Neural cell (in vitro differentiated cells): ENCODE measurements at regions not wholly inside any gene's neighbourhood (a gene's known extent, or its start where the extent isn't known, plus 50 kb on each side); places are given as distances from the start of the nearest gene placed in this dataset.

Source experiments
- H2AFZ ChIP-seq: fragments of 200-600, 300-800 bp; sonication (generic), shearing (Covaris generic); 2 replicates; pipeline ENCODE4 v1.6.0; 2014; ENCODE audit warnings: low read depth, mild to moderate bottlenecking, antibody characterized with exemption, low read length, moderate library complexity
- H3F3A ChIP-seq: fragments of 200-600 bp; shearing (Covaris generic); 2 replicates; pipeline ENCODE4 v1.6.1; 2016; ENCODE audit warnings: mild to moderate bottlenecking, moderate library complexity, mixed read lengths, antibody characterized with exemption, low read length; ENCODE audit not compliant: insufficient read depth, poor library complexity, severe bottlenecking
- H3K27ac ChIP-seq: fragments of 200-600, 300-800 bp; sonication (generic), shearing (Covaris generic); 2 replicates; pipeline ENCODE4 v1.5.1; 2014; ENCODE audit warnings: mild to moderate bottlenecking, low read length, moderate library complexity
- H3K27me3 ChIP-seq: fragments of 300-800, 200-600 bp; sonication (generic), shearing (Covaris generic); 2 replicates; pipeline ENCODE4 v1.6.0; 2014; ENCODE audit warnings: mild to moderate bottlenecking, low read depth, low read length, moderate library complexity; ENCODE audit not compliant: insufficient read depth
- H3K36me3 ChIP-seq: fragments of 300-800, 200-600 bp; sonication (generic), shearing (Covaris generic); 2 replicates; pipeline ENCODE4 v1.5.1; 2014; ENCODE audit warnings: mild to moderate bottlenecking, antibody characterized with exemption, low read length, moderate library complexity; ENCODE audit not compliant: insufficient read depth
- H3K4me2 ChIP-seq: fragments of 300-800, 200-600 bp; sonication (generic), shearing (Covaris generic); 2 replicates; pipeline ENCODE4 v1.6.0; 2014; ENCODE audit warnings: mild to moderate bottlenecking, low read length
- H3K4me3 ChIP-seq: fragments of 300-800, 200-600 bp; sonication (generic), shearing (Covaris generic); 2 replicates; pipeline ENCODE4 v1.5.1; 2014; ENCODE audit warnings: mild to moderate bottlenecking, low read length, moderate library complexity
- H3K79me2 ChIP-seq: fragments of 200-600 bp; shearing (Covaris generic); replicated peaks from 2 replicates; pipeline ENCODE4 v1.6.0; 2014; ENCODE audit warnings: mild to moderate bottlenecking, low read length, moderate library complexity; ENCODE audit not compliant: insufficient read depth
- H3K9ac ChIP-seq: fragments of 300-800, 200-600 bp; sonication (generic), shearing (Covaris generic); 2 replicates; pipeline ENCODE4 v1.6.1; 2016; ENCODE audit warnings: mild to moderate bottlenecking, low read length, mixed read lengths
- H3K9me2 ChIP-seq: fragments of 200-600 bp; shearing (Covaris generic); 2 replicates; pipeline ENCODE4 v1.6.1; 2016; ENCODE audit warnings: mild to moderate bottlenecking, low read length, mixed read lengths; ENCODE audit not compliant: insufficient read depth
- H3K9me3 ChIP-seq: fragments of 200-600, 300-800 bp; sonication (generic), shearing (Covaris generic); 2 replicates; pipeline ENCODE4 v1.6.1; 2016; ENCODE audit warnings: mild to moderate bottlenecking, mixed run types, low read length, moderate library complexity, mixed read lengths
- H4K20me1 ChIP-seq: fragments of 200-600 bp; shearing (Covaris generic); 2 replicates; pipeline ENCODE4 v1.6.1; 2016; ENCODE audit warnings: mild to moderate bottlenecking, mixed run types; ENCODE audit not compliant: insufficient read depth
- CTCF ChIP-seq: fragments of 450-650 bp; IDR thresholded peaks from 2 replicates; pipeline ENCODE4 v1.5.1; 2014; ENCODE audit warnings: antibody characterized with exemption, mild to moderate bottlenecking, moderate library complexity; ENCODE audit not compliant: poor library complexity, severe bottlenecking
- EP300 ChIP-seq: fragments of 450-650 bp; conservative IDR thresholded peaks from 2 replicates; pipeline ENCODE4 v1.6.1; 2014; ENCODE audit warnings: antibody characterized with exemption, mild to moderate bottlenecking, moderate library complexity; ENCODE audit not compliant: poor library complexity, severe bottlenecking
- EZH2 ChIP-seq: fragments of 200-600, 300-800 bp; shearing (Covaris generic), sonication (generic); IDR thresholded peaks from 2 replicates; pipeline ENCODE4 v1.6.1; 2014; ENCODE audit warnings: antibody characterized with exemption, low read length, borderline replicate concordance, mild to moderate bottlenecking; ENCODE audit not compliant: insufficient read depth, poor library complexity, severe bottlenecking
- MXI1 ChIP-seq: fragments of 450-650 bp; conservative IDR thresholded peaks from 2 replicates; pipeline ENCODE4 v1.6.1; 2014; ENCODE audit warnings: antibody characterized with exemption, mild to moderate bottlenecking; ENCODE audit not compliant: poor library complexity, severe bottlenecking
- POLR2AphosphoS5 ChIP-seq: IDR thresholded peaks from 2 replicates; pipeline ENCODE4 v1.6.1; 2012
- RAD21 ChIP-seq: fragments of 450-650 bp; conservative IDR thresholded peaks from 2 replicates; pipeline ENCODE4 v1.6.1; 2014; ENCODE audit warnings: antibody characterized with exemption, mild to moderate bottlenecking, moderate library complexity
- REST ChIP-seq: IDR thresholded peaks from 2 replicates; pipeline ENCODE4 v1.6.1; 2012; ENCODE audit warnings: borderline replicate concordance
- SMC3 ChIP-seq: fragments of 450-650 bp; conservative IDR thresholded peaks from 2 replicates; pipeline ENCODE4 v1.6.1; 2014; ENCODE audit warnings: antibody characterized with exemption, mild to moderate bottlenecking, moderate library complexity; ENCODE audit not compliant: poor library complexity
- TAF1 ChIP-seq: IDR thresholded peaks from 2 replicates; pipeline ENCODE4 v1.6.1; 2012; ENCODE audit warnings: low read depth

- TF ChIP-seq SMC3 = no peak
- no peak for TF ChIP-seq POLR2AphosphoS5
- TF ChIP-seq CTCF = no peak
- no peak for TF ChIP-seq MXI1
- TF ChIP-seq RAD21 = no peak
- no peak for TF ChIP-seq EZH2
- no peak for TF ChIP-seq REST
- no peak for TF ChIP-seq EP300
- no peak for TF ChIP-seq TAF1
- Histone ChIP-seq H3K4me2 (no peak overlapping the region), H3K79me2 (no peaks in the 10 kb centered on the region), H3F3A (no peaks in the 10 kb centered on the region), H3K4me3 (no peak overlapping the region), H3K9me3 (no peaks in the 10 kb centered on the region), H3K27me3 (no peaks in the 10 kb centered on the region), H3K9ac (no peak overlapping the region), H4K20me1 (no peaks in the 10 kb centered on the region), H3K36me3 (no peaks in the 10 kb centered on the region), H3K27ac (no peak overlapping the region), H3K9me2 (no peaks in the 10 kb centered on the region), H2AFZ (no peak overlapping the region)
Measured at GRCh38 chr4:14069886-14070285, 442.4 kb upstream of the BOD1L1 start.

- no peaks in the 10 kb centered on the region for H3F3A ChIP-seq
- H2AFZ ChIP-seq = no peak overlapping the region
- H3K79me2 ChIP-seq = no peaks in the 10 kb centered on the region
- TF ChIP-seq EZH2 (no peak), MXI1 (no peak), TAF1 (no peak), SMC3 (no peak), RAD21 (no peak), CTCF (no peak), POLR2AphosphoS5 (no peak), EP300 (no peak), REST (no peak)
- H3K36me3 ChIP-seq = no peaks in the 10 kb centered on the region
- H4K20me1 ChIP-seq = no peaks in the 10 kb centered on the region
- no peak overlapping the region for H3K4me3 ChIP-seq
- no peak overlapping the region for H3K27ac ChIP-seq
- no peak overlapping the region for H3K9ac ChIP-seq
- no peak overlapping the region for H3K4me2 ChIP-seq
- no peaks in the 10 kb centered on the region for H3K9me3 ChIP-seq
- H3K27me3 ChIP-seq = no peaks in the 10 kb centered on the region
- H3K9me2 ChIP-seq = no peaks in the 10 kb centered on the region
Measured at GRCh38 chr4:14070289-14070880, 442.9 kb upstream of the BOD1L1 start.
